ENCODE measurements at regions not wholly inside any gene's neighbourhood (a gene's known extent, or its start where the extent isn't known, plus 50 kb on each side); places are given as distances from the start of the nearest gene placed in this dataset.

DNA sequence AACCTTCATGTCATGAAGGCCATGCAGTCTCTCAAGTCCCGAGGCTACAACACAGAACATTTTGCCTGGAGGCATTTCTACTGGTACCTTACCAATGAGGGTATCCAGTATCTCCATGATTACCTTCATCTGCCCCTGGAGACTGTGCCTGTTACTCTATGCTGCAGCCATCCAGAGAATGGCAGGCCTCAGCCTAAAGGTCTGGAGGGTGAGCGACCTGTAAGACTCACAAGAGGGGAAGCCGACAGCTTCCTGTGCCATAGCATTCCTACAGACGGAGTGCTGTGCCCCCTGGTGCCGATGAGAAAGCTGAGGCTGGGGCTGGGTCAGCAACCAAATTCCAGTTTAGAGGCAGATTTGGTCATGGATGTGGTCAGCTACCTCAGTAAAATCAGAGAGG, 51.3 kb upstream of the CADPS start:
- no peak for ATAC-seq
- WGBS, 2 donors = 55 to 79% methylated on average over 5 of the region's 5 CpGs
- no peak for FAIRE-seq
- intact Hi-C loops (cut with DNase I) = no loop called here
- Histone ChIP-seq H3K27me3 (no peaks in the 10 kb centered on the region), H3K4me3 (no peak overlapping the region), H3K4me1 (no peaks in the 10 kb centered on the region), H3K9me3 (no peaks in the 10 kb centered on the region), H3K36me3 (no peaks in the 10 kb centered on the region), H3K27ac (no peak overlapping the region)
- DNase-seq = no peak
- TF ChIP-seq, protein P1, sequence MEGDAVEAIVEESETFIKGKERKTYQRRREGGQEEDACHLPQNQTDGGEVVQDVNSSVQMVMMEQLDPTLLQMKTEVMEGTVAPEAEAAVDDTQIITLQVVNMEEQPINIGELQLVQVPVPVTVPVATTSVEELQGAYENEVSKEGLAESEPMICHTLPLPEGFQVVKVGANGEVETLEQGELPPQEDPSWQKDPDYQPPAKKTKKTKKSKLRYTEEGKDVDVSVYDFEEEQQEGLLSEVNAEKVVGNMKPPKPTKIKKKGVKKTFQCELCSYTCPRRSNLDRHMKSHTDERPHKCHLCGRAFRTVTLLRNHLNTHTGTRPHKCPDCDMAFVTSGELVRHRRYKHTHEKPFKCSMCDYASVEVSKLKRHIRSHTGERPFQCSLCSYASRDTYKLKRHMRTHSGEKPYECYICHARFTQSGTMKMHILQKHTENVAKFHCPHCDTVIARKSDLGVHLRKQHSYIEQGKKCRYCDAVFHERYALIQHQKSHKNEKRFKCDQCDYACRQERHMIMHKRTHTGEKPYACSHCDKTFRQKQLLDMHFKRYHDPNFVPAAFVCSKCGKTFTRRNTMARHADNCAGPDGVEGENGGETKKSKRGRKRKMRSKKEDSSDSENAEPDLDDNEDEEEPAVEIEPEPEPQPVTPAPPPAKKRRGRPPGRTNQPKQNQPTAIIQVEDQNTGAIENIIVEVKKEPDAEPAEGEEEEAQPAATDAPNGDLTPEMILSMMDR (IDR thresholded peaks at IDR 0.05) = no peak

DNA sequence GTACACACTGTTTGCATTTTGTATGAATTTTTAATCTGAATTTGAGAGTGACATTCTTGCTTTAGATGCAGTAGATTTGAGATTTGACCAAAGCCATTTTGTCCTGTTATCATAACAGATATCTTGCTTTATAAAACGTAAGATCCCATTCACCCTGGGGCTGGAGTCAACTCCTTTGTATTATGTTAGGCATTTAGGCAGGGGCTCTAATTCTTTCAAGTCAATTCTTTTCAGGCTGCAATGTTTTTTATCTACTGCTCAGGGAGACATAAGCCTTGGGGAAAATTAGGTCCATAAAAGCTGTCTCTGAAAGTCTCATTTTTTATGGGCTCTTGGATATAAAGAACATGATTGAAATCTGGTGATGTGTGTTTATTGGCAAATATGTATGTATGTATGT, 53.0 kb upstream of the CADPS start:
- H3K27ac ChIP-seq = no peak overlapping the region
- H3K4me3 ChIP-seq = no peak overlapping the region
- H3K9me3 ChIP-seq = no peaks in the 10 kb centered on the region
- intact Hi-C loops (cut with DNase I) = no loop called here
- 56 to 71% methylated on average over 1 of the region's 1 CpG for WGBS, 2 donors
- DNase-seq (no peak), FAIRE-seq (no peak), ATAC-seq (no peak)
- H3K27me3 ChIP-seq = no peaks in the 10 kb centered on the region
- no peaks in the 10 kb centered on the region for H3K4me1 ChIP-seq
- TF ChIP-seq, protein P1 (IDR thresholded peaks at IDR 0.05) = no peak
- no peaks in the 10 kb centered on the region for H3K36me3 ChIP-seq

DNA sequence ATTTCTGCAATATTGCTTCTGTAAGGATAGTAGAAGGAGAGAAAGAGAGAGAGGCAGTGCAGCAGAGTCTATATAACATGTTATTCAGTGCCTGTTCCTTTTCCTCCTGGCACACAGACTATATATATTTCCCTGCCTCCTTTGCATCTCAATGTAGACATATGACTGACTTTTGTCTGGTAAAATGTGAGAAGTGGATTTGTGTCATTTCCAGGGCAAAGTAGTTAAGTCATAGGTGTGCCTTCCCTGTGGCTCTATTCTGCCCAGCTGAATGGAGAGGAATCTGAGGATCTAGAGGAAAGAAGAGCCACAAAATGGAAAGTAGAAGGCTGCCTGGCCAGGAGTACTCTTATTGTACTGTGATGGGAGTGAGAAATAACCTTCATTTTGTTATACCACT, 54.6 kb upstream of the CADPS start:
- no peaks in the 10 kb centered on the region for H3K36me3 ChIP-seq
- ATAC-seq = no peak
- no peaks in the 10 kb centered on the region for H3K9me3 ChIP-seq
- TF ChIP-seq, protein P1 (IDR thresholded peaks at IDR 0.05) = no peak
- no peaks in the 10 kb centered on the region for H3K27me3 ChIP-seq
- no peak for FAIRE-seq
- no peaks in the 10 kb centered on the region for H3K4me1 ChIP-seq
- no peak for DNase-seq
- no peak overlapping the region for H3K27ac ChIP-seq
- no peak overlapping the region for H3K4me3 ChIP-seq
- intact Hi-C loops (cut with DNase I) = no loop called here

DNA sequence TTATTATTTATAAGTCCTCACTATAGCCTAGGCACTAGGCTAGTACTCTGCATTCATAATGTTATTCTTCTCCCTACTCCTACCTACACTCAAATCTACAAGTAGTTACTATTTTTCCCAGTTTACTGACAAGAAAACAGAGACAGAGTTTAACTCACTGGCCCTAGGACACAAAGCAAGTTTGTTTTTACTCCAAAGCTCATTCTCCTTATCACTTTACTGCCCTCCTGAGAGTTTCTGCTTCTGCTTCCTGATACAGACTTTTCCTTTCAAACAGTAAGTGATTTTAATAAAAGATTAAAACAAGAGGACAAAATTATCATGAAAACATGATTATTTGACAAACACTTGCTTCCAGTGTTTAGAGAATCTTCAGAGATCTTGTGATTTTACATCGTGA, 60.6 kb upstream of the CADPS start:
- FAIRE-seq (no peak), DNase-seq (no peak), ATAC-seq (no peak)
- WGBS, 2 donors = 38 to 58% methylated on average over 1 of the region's 1 CpG
- TF ChIP-seq, protein P1 (IDR thresholded peaks at IDR 0.05) = no peak
- H3K4me1 ChIP-seq = no peaks in the 10 kb centered on the region
- no peak overlapping the region for H3K4me3 ChIP-seq
- H3K27me3 ChIP-seq = no peaks in the 10 kb centered on the region
- no peak overlapping the region for H3K27ac ChIP-seq
- intact Hi-C loops (cut with DNase I) = no loop called here
- H3K9me3 ChIP-seq = no peaks in the 10 kb centered on the region
- no peaks in the 10 kb centered on the region for H3K36me3 ChIP-seq

DNA sequence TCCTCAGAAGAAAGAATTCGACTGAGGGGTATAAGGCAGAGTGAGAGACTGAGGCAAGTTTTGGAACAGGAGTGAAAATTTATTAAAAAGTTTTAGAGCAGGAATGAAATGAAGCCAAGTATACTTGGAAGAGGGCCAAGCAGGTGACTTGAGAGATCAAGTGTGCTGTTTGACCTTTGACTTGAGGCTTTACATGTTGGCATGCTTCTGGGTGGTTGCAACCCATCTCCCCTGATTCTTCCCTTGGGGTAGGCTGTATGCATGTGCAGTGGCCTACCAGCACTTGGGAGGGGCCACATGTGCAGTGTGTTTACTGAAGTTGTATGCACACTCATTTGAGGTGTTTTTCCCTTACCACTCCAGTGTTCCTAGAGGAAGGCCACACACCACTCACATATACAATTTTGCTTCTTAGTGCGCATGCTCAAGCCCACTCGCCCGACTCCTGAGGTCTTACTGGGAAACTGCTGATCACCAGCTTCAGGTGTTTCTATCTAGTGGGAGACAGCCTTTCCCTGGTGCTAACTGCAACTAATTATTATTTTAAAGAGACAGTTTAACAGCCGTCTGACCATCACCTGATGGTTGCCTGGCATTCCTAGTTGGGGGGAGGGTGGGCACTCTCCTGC, 61.5 kb upstream of the CADPS start:
- H3K9me3 ChIP-seq = no peaks in the 10 kb centered on the region
- no peaks in the 10 kb centered on the region for H3K36me3 ChIP-seq
- intact Hi-C loops (cut with DNase I) = no loop called here
- no peaks in the 10 kb centered on the region for H3K27me3 ChIP-seq
- no peaks in the 10 kb centered on the region for H3K4me1 ChIP-seq
- DNase-seq = no peak
- H3K27ac ChIP-seq = no peak overlapping the region
- no peak overlapping the region for H3K4me3 ChIP-seq
- WGBS, 2 donors = 78 to 88% methylated on average over 5 of the region's 5 CpGs
- no peak for ATAC-seq
- FAIRE-seq = no peak
- TF ChIP-seq, protein P1 (IDR thresholded peaks at IDR 0.05) = no peak

Measured in pancreas (tissue), 10 donors.